Heart left ventricle (tissue), 13 donors: ENCODE measurements at regions not wholly inside any gene's neighbourhood (a gene's known extent, or its start where the extent isn't known, plus 50 kb on each side); places are given as distances from the start of the nearest gene placed in this dataset.

Source experiments
- POLR2A ChIP-seq, 2 donors: fragments of 450-650 bp; IDR thresholded peaks; one replicate each; pipeline ENCODE4 v1.6.1; 2017; ENCODE audit warnings: antibody characterized with exemption in 2 of 2, mild to moderate bottlenecking in 2 of 2, moderate library complexity in 2 of 2
- TF ChIP-seq, protein P1 (sequence below), 12 donors: fragments of 200-600 bp; sonication (generic) in 4 of 12; IDR thresholded peaks; one replicate each; pipeline versions ENCODE4 v1.5.0 to v1.8.0; 2018 to 2022; ENCODE audit warnings: antibody characterized with exemption in 12 of 12, mild to moderate bottlenecking in 5 of 12
- donor health status: ischemic (EF 13 %, LVEDD 7.1; RV severe dilation, severe dysfunction).
- donor health status: DM: no; HTN: yes; CAD: no.
- donor health status: DM: no; HTN: no; CAD: no.
- donor health status: ischemic (EF 25% LVEDD 6.9; RV normal size, moderate dysfunction).
- donor health status: ischemic (EF 25% LVEDD 5.7; RV mildly dilated, moderate dysfunction).
- donor health status: ischemic (EF 35%, LVEDD 5.7; RV mildly dilated, moderate dysfunction).
- donor health status: nonischemic (EF 11% LVEDD 7.7; RV severe dilation, severe dysfunction).
- donor health status: DM: yes; HTN: yes; CAD: no.
- donor health status: PGD.
- donor health status: ischemic (EF 29% LVEDD 5.4; RV normal size, mild dysfunction).
- donor health status: nonischemic (EF 23%, LVEDD 6.1; RV moderate dilation, normal function).

DNA sequence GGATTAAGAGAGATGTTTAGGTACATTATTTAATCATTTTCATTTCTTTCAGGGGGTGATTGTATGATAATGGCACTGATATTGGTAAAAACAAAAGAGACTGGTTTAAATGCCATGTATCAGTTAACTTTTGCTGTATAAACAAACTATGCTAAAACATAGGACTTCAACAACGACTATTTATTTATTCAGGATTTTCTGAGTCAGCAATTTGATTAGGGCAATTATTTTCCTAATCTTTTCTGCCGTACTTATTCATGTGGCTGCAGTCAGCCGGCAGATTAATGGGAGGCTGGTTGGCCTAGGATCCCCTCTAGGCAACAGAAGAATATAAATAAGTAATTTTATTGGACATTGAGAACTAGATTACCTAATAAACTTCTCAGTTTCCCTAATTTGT, 661.7 kb upstream of the RAG2 start:
- TF ChIP-seq, protein P1, sequence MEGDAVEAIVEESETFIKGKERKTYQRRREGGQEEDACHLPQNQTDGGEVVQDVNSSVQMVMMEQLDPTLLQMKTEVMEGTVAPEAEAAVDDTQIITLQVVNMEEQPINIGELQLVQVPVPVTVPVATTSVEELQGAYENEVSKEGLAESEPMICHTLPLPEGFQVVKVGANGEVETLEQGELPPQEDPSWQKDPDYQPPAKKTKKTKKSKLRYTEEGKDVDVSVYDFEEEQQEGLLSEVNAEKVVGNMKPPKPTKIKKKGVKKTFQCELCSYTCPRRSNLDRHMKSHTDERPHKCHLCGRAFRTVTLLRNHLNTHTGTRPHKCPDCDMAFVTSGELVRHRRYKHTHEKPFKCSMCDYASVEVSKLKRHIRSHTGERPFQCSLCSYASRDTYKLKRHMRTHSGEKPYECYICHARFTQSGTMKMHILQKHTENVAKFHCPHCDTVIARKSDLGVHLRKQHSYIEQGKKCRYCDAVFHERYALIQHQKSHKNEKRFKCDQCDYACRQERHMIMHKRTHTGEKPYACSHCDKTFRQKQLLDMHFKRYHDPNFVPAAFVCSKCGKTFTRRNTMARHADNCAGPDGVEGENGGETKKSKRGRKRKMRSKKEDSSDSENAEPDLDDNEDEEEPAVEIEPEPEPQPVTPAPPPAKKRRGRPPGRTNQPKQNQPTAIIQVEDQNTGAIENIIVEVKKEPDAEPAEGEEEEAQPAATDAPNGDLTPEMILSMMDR (IDR thresholded peaks at IDR 0.05) = no peak
- TF ChIP-seq POLR2A (IDR thresholded peaks at IDR 0.05) = no peak
